K562 (cell line): ENCODE measurements at regions not wholly inside any gene's neighbourhood (a gene's known extent, or its start where the extent isn't known, plus 50 kb on each side); places are given as distances from the start of the nearest gene placed in this dataset.

ENCODE experiments used
- ATAC-seq: fragments of 200-7000 bp; cut with Tn5 transposase; 3 replicates; pipeline ENCODE4 v1.9.1; 2020; ENCODE audit warnings: moderate library complexity
- BruUV-seq: library from RNA; stranded (reverse); fragments of 400-500 nt; replicated peaks from 2 replicates; lab custom pipeline; 2021; lab: Mats Ljungman, UMichigan
- CTCF ChIA-PET: fragments of 300-600 bp; formaldehyde crosslinking; extraction: SDS; loops from one replicate; lab custom pipeline; 2021; ENCODE audit warnings: low intra/inter-chr PET ratio; lab: Yijun Ruan, JAX
- POLR2A ChIA-PET: fragments of 300-600, 350-650 bp; sonication (Branson Sonifier 250); formaldehyde crosslinking; extraction: SDS; loops from one replicate; lab custom pipeline; 2021; ENCODE audit warnings: antibody characterized with exemption, inconsistent platforms; lab: Yijun Ruan, JAX
- DNase-seq, 4 experiments: peaks; one replicate each; pipeline versions ENCODE4 v3.0.0 to v3.0.0-alpha.2; 2011 to 2018; ENCODE audit warnings: low spot score in 3 of 4, mixed read lengths in 3 of 4; ENCODE audit errors: extremely low read depth in 1 of 4
- FAIRE-seq: peaks from 2 replicates; lab custom pipeline; 2011; peaks lifted over from hg19 to GRCh38; lab: Jason Lieb, UNC
- H2AFZ ChIP-seq: 2 replicates; pipeline ENCODE4 v1.6.0; 2011; ENCODE audit warnings: low read depth, low read length, control low read depth, inconsistent platforms
- H3K27ac ChIP-seq: fragments of 200-600 bp; 3 replicates; pipeline ENCODE4 v1.8.0; 2011; ENCODE audit warnings: low read depth, mild to moderate bottlenecking, control low read depth, inconsistent platforms, low read length, moderate library complexity, mixed read lengths; ENCODE audit errors: extremely low read depth
- H3K27me3 ChIP-seq, 2 experiments: fragments of 300-600 bp in 1 of 2; 2 replicates in 1 of 2; 3 replicates in 1 of 2; pipeline versions ENCODE4 v1.6.0 to v1.8.0; 2011; ENCODE audit warnings: inconsistent platforms in 2 of 2, low read length in 2 of 2, mild to moderate bottlenecking in 1 of 2, mixed read lengths in 1 of 2, moderate library complexity in 1 of 2; ENCODE audit not compliant: control insufficient read depth in 2 of 2, insufficient read depth in 2 of 2
- H3K36me3 ChIP-seq: fragments of 300-600 bp; 3 replicates; pipeline ENCODE4 v1.8.0; 2011; ENCODE audit warnings: mild to moderate bottlenecking, low read length, inconsistent platforms; ENCODE audit not compliant: control insufficient read depth, insufficient read depth
- H3K4me1 ChIP-seq, 2 experiments: fragments of 200-600 bp in 1 of 2; replicated peaks in 1 of 2; 2 replicates in 1 of 2; 3 replicates in 1 of 2; pipeline versions ENCODE4 v1.5.1 to v1.8.0; 2011; ENCODE audit warnings: inconsistent platforms in 2 of 2, low read length in 2 of 2, mild to moderate bottlenecking in 1 of 2, mixed read lengths in 1 of 2, moderate library complexity in 1 of 2; ENCODE audit not compliant: control insufficient read depth in 2 of 2, insufficient read depth in 2 of 2
- H3K4me2 ChIP-seq: 2 replicates; pipeline ENCODE4 v1.6.1; 2011; ENCODE audit warnings: low read length, control low read depth, inconsistent platforms, mixed read lengths; ENCODE audit not compliant: insufficient read depth
- H3K4me3 ChIP-seq: fragments of 200-600 bp; sonication (generic), shearing (Covaris generic); 2 replicates; pipeline ENCODE4 v1.5.1; 2016; ENCODE audit warnings: control low read depth, inconsistent platforms
- H3K79me2 ChIP-seq: fragments of 200-600 bp; 3 replicates; pipeline ENCODE4 v1.8.0; 2011; ENCODE audit warnings: low read length, inconsistent platforms; ENCODE audit not compliant: control insufficient read depth, insufficient read depth
- H3K9ac ChIP-seq, 2 experiments: 2 replicates each; pipeline versions ENCODE4 v1.6.0 to v1.6.1; 2011; ENCODE audit warnings: low read depth in 2 of 2, low read length in 2 of 2, control low read depth in 1 of 2, inconsistent platforms in 1 of 2, mild to moderate bottlenecking in 1 of 2, mixed read lengths in 1 of 2; ENCODE audit not compliant: insufficient read depth in 1 of 2
- H3K9me1 ChIP-seq: one replicate; pipeline ENCODE4 v1.6.0; 2011; ENCODE audit warnings: inconsistent platforms, mild to moderate bottlenecking, low read length, moderate library complexity; ENCODE audit not compliant: control insufficient read depth, insufficient read depth
- H3K9me3 ChIP-seq: replicated peaks from 2 replicates; pipeline ENCODE4 v1.5.1; 2011; ENCODE audit warnings: low read depth, low read length, inconsistent platforms; ENCODE audit not compliant: control insufficient read depth, insufficient read depth
- H4K20me1 ChIP-seq: replicated peaks from 2 replicates; pipeline ENCODE4 v1.6.1; 2011; ENCODE audit warnings: low read length, inconsistent platforms, mixed read lengths; ENCODE audit not compliant: control insufficient read depth, insufficient read depth
- ATF3 ChIP-seq, 2 experiments: fragments of 450-650 bp in 1 of 2; sonication (generic) in 1 of 2; formaldehyde crosslinking in 1 of 2; IDR thresholded peaks in 1 of 2; conservative IDR thresholded peaks in 1 of 2; 2 replicates each; pipeline versions ENCODE4 v1.6.1 to v1.8.1; 2016 to 2023; ENCODE audit warnings: mild to moderate bottlenecking in 2 of 2, moderate library complexity in 2 of 2, inconsistent platforms in 1 of 2, missing genetic modification reagents in 1 of 2
- CEBPG ChIP-seq, 3 experiments: fragments of 200-800 bp in 1 of 3; sonication (Bioruptor generic) in 1 of 3; sonication (generic) in 1 of 3; formaldehyde crosslinking in 1 of 3; IDR thresholded peaks in 2 of 3; conservative IDR thresholded peaks in 1 of 3; 2 replicates each; pipeline versions ENCODE4 v1.6.1 to v1.8.0; 2016 to 2022; ENCODE audit warnings: missing compliant biosample characterization in 2 of 3, missing genetic modification characterization in 2 of 3, mild to moderate bottlenecking in 1 of 3, missing genetic modification reagents in 1 of 3
- FOSL1 ChIP-seq: fragments of 200-800 bp; sonication (Bioruptor generic); conservative IDR thresholded peaks from 2 replicates; pipeline ENCODE4 v1.6.1; 2016; ENCODE audit warnings: missing genetic modification characterization, missing compliant biosample characterization
- JUN ChIP-seq, 2 experiments: sonication (generic) in 1 of 2; formaldehyde crosslinking in 1 of 2; IDR thresholded peaks; 2 replicates each; pipeline versions ENCODE4 v1.6.1 to v1.8.0; 2012 to 2022; ENCODE audit warnings: borderline replicate concordance in 2 of 2, mild to moderate bottlenecking in 2 of 2, improper control_type of control experiment in 1 of 2, low read depth in 1 of 2, low read length in 1 of 2, missing genetic modification reagents in 1 of 2
- JUND ChIP-seq, 2 experiments: IDR thresholded peaks; 2 replicates in 1 of 2; 3 replicates in 1 of 2; pipeline ENCODE4 v1.6.1; 2011; ENCODE audit warnings: borderline replicate concordance in 2 of 2, low read depth in 2 of 2, low read length in 2 of 2, improper control_type of control experiment in 1 of 2, missing biosample characterization in 1 of 2, missing genetic modification characterization in 1 of 2, missing genetic modification reagents in 1 of 2
- MCM3 ChIP-seq: fragments of 450-650 bp; IDR thresholded peaks from 2 replicates; pipeline ENCODE4 v1.6.1; 2016
- TFE3 ChIP-seq: fragments of 450-650 bp; formaldehyde crosslinking; IDR thresholded peaks from 2 replicates; pipeline ENCODE4 v1.4.0; 2020; ENCODE audit warnings: mild to moderate bottlenecking, mixed read lengths
- ZNF589 ChIP-seq: fragments of 200-800 bp; sonication (Bioruptor generic); IDR thresholded peaks from 2 replicates; pipeline ENCODE4 v1.6.1; 2016; ENCODE audit warnings: low read depth, missing genetic modification characterization, missing compliant biosample characterization
- ZNF79 ChIP-seq: fragments of 250-450 bp; sonication (Bioruptor Pico); IDR thresholded peaks from 2 replicates; pipeline ENCODE4 v1.4.0; 2020; ENCODE audit warnings: low read depth, mild to moderate bottlenecking, moderate library complexity
- WGBS: fragments of 100-300 bp; shearing (Covaris generic); methylation state at CpG from one replicate; pipeline ENCODE4 v1.1.6; 2016; ENCODE audit warnings: low coverage, mixed read lengths; ENCODE audit not compliant: insufficient coverage; ENCODE audit errors: missing lambda C conversion rate; 5-methylcytosine and 5-hydroxymethylcytosine counted together
- in situ Hi-C: fragments of 300-500 bp; cut with MboI; formaldehyde crosslinking; loops from 4 replicates; pipeline ENCODE4 v1.15.0; 2018; ENCODE audit warnings: inconsistent platforms, mixed read lengths
- intact Hi-C: fragments of 100-400 bp; cut with micrococcal nuclease; formaldehyde crosslinking; loops from 2 replicates; pipeline ENCODE4 v1.14.2; 2022

GRCh38 chr10:121418126-121418777 lies 180.0 kb downstream of the FGFR2 start:
- H3K9me1 ChIP-seq = no peaks in the 10 kb centered on the region
- ChIA-PET CTCF (no interaction called here), POLR2A (no interaction called here)
- H3K79me2 ChIP-seq = no peaks in the 10 kb centered on the region
- FAIRE-seq = no peak
- H3K4me3 ChIP-seq = no peak overlapping the region
- H3K27ac ChIP-seq = no peak overlapping the region
- no peak overlapping the region for H3K9ac ChIP-seq
- intact Hi-C loops = no loop called here
- WGBS = 0% methylated on average over 1 of the region's 1 CpG
- no peak overlapping the region for H2AFZ ChIP-seq
- H4K20me1 ChIP-seq = no peaks in the 10 kb centered on the region
- no peak for DNase-seq
- H3K27me3 ChIP-seq = no peaks in the 10 kb centered on the region
- no peaks in the 10 kb centered on the region for H3K4me1 ChIP-seq
- H3K9me3 ChIP-seq = no peaks in the 10 kb centered on the region
- no peaks in the 10 kb centered on the region for H3K36me3 ChIP-seq
- ATAC-seq = no peak
- no peak overlapping the region for H3K4me2 ChIP-seq
- no TSS peak for BruUV-seq
- TF ChIP-seq JUN (IDR thresholded peaks at IDR 0.05; ENCODE audit: borderline replicate concordance, low read depth, low read length) (peak; percentile 60; the same call in 1 of the 2 replicates), JUN (CRISPR knock-in tag; IDR thresholded peaks at IDR 0.05; ENCODE audit: borderline replicate concordance) (no peak), TFE3 (CRISPR knock-in tag) (no peak), FOSL1 (tag) (peak; percentile 75), ATF3 (IDR thresholded peaks at IDR 0.05) (peak; percentile 65), ATF3 (CRISPR knock-in tag; conservative IDR thresholded peaks at IDR 0.05) (no peak), JUND (IDR thresholded peaks at IDR 0.05; ENCODE audit: borderline replicate concordance, low read depth, low read length) (peak; percentile 48; the same call in 1 of the 2 replicates), JUND (tag; IDR thresholded peaks at IDR 0.05; ENCODE audit: borderline replicate concordance, low read depth, low read length) (no peak), MCM3 (no peak), ZNF589 (peak; percentile 64; the same call in 1 of the 2 replicates), CEBPG (CRISPR knock-in tag; IDR thresholded peaks at IDR 0.05) (no peak), CEBPG (tag; conservative IDR thresholded peaks at IDR 0.05 in 1 of 2, IDR thresholded peaks at IDR 0.05 in 1 of 2) (peak in 1 of 2 experiments; percentile 78; a peak in 2 of 4 replicates), ZNF79 (CRISPR knock-in tag) (no peak)
- TF ChIP-seq, all 486 proteins: peak for 6
- in situ Hi-C loops = no loop called here
